ENCODE measurements at regions not wholly inside any gene's neighbourhood (a gene's known extent, or its start where the extent isn't known, plus 50 kb on each side); places are given as distances from the start of the nearest gene placed in this dataset.

DNA sequence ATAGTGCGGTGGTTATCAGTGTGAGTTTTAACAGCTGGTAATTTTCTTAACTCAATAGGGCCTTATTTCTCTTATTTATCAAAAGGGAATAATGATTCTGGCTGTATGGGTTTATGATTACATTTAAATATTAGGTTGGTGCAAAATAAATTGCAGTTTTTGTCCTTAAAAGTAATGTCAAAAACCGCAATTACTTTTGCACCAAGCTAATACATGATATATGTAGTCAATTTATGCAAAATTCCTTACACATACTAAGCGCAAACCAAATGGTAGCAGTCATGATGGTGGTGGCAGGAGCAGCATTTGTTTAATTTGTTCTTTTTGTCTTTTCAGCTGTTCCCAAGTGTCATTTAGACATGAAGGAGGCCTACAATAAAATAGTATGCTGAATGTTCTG, 1777.1 kb downstream of the OLFM4 start:
- TF ChIP-seq ELF4 (CRISPR knock-in tag; IDR thresholded peaks at IDR 0.05; ENCODE audit: low read depth): no peak
- TF ChIP-seq, protein P1, sequence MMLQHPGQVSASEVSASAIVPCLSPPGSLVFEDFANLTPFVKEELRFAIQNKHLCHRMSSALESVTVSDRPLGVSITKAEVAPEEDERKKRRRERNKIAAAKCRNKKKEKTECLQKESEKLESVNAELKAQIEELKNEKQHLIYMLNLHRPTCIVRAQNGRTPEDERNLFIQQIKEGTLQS (CRISPR knock-in tag; conservative IDR thresholded peaks at IDR 0.05): no peak
- no peak for TF ChIP-seq CREB1 (CRISPR knock-in tag; IDR thresholded peaks at IDR 0.05)
- TF ChIP-seq, protein P2, sequence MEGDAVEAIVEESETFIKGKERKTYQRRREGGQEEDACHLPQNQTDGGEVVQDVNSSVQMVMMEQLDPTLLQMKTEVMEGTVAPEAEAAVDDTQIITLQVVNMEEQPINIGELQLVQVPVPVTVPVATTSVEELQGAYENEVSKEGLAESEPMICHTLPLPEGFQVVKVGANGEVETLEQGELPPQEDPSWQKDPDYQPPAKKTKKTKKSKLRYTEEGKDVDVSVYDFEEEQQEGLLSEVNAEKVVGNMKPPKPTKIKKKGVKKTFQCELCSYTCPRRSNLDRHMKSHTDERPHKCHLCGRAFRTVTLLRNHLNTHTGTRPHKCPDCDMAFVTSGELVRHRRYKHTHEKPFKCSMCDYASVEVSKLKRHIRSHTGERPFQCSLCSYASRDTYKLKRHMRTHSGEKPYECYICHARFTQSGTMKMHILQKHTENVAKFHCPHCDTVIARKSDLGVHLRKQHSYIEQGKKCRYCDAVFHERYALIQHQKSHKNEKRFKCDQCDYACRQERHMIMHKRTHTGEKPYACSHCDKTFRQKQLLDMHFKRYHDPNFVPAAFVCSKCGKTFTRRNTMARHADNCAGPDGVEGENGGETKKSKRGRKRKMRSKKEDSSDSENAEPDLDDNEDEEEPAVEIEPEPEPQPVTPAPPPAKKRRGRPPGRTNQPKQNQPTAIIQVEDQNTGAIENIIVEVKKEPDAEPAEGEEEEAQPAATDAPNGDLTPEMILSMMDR (IDR thresholded peaks at IDR 0.05): no peak
- TF ChIP-seq SP1 (CRISPR knock-in tag; conservative IDR thresholded peaks at IDR 0.05): no peak
- TF ChIP-seq, protein P3, sequence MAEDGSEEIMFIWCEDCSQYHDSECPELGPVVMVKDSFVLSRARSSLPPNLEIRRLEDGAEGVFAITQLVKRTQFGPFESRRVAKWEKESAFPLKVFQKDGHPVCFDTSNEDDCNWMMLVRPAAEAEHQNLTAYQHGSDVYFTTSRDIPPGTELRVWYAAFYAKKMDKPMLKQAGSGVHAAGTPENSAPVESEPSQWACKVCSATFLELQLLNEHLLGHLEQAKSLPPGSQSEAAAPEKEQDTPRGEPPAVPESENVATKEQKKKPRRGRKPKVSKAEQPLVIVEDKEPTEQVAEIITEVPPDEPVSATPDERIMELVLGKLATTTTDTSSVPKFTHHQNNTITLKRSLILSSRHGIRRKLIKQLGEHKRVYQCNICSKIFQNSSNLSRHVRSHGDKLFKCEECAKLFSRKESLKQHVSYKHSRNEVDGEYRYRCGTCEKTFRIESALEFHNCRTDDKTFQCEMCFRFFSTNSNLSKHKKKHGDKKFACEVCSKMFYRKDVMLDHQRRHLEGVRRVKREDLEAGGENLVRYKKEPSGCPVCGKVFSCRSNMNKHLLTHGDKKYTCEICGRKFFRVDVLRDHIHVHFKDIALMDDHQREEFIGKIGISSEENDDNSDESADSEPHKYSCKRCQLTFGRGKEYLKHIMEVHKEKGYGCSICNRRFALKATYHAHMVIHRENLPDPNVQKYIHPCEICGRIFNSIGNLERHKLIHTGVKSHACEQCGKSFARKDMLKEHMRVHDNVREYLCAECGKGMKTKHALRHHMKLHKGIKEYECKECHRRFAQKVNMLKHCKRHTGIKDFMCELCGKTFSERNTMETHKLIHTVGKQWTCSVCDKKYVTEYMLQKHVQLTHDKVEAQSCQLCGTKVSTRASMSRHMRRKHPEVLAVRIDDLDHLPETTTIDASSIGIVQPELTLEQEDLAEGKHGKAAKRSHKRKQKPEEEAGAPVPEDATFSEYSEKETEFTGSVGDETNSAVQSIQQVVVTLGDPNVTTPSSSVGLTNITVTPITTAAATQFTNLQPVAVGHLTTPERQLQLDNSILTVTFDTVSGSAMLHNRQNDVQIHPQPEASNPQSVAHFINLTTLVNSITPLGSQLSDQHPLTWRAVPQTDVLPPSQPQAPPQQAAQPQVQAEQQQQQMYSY (CRISPR knock-in tag; IDR thresholded peaks at IDR 0.05): no peak
- TF ChIP-seq, protein P4, sequence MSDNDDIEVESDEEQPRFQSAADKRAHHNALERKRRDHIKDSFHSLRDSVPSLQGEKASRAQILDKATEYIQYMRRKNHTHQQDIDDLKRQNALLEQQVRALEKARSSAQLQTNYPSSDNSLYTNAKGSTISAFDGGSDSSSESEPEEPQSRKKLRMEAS (CRISPR knock-in tag; IDR thresholded peaks at IDR 0.05): no peak
- TF ChIP-seq, protein P5, sequence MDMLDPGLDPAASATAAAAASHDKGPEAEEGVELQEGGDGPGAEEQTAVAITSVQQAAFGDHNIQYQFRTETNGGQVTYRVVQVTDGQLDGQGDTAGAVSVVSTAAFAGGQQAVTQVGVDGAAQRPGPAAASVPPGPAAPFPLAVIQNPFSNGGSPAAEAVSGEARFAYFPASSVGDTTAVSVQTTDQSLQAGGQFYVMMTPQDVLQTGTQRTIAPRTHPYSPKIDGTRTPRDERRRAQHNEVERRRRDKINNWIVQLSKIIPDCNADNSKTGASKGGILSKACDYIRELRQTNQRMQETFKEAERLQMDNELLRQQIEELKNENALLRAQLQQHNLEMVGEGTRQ (CRISPR knock-in tag; IDR thresholded peaks at IDR 0.05): no peak
- TF ChIP-seq KAT7 (CRISPR knock-in tag; IDR thresholded peaks at IDR 0.05; ENCODE audit: borderline replicate concordance): no peak
- TF ChIP-seq, protein P6, sequence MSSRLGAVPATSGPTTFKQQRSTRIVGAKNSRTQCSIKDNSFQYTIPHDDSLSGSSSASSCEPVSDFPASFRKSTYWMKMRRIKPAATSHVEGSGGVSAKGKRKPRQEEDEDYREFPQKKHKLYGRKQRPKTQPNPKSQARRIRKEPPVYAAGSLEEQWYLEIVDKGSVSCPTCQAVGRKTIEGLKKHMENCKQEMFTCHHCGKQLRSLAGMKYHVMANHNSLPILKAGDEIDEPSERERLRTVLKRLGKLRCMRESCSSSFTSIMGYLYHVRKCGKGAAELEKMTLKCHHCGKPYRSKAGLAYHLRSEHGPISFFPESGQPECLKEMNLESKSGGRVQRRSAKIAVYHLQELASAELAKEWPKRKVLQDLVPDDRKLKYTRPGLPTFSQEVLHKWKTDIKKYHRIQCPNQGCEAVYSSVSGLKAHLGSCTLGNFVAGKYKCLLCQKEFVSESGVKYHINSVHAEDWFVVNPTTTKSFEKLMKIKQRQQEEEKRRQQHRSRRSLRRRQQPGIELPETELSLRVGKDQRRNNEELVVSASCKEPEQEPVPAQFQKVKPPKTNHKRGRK (CRISPR knock-in tag; IDR thresholded peaks at IDR 0.05; ENCODE audit: borderline replicate concordance): no peak
- no peak for TF ChIP-seq ZNF416 (CRISPR knock-in tag; IDR thresholded peaks at IDR 0.05)
- no peak for TF ChIP-seq ZNF121 (CRISPR knock-in tag; IDR thresholded peaks at IDR 0.05)
